Midbrain (tissue), 1 donor: ENCODE measurements at regions not wholly inside any gene's neighbourhood (a gene's known extent, or its start where the extent isn't known, plus 50 kb on each side); places are given as distances from the start of the nearest gene placed in this dataset.

ENCODE experiments used
- DNase-seq: peaks from one replicate; lab custom pipeline; 2025; lab: John Stamatoyannopoulos, UW

GRCh38 chr14:61847861-61848260 lies 85.6 kb downstream of the SNAPC1 start:
- no peak for DNase-seq

- no peak for DNase-seq
These were observed 92.7 kb downstream of the SNAPC1 start for GRCh38 chr14:61854898-61855297.

- no peak for DNase-seq
These were observed 98.2 kb downstream of the SNAPC1 start for GRCh38 chr14:61860294-61860918.

GRCh38 chr14:61861320-61861865 lies 99.2 kb downstream of the SNAPC1 start:
- DNase-seq, result no peak

- DNase-seq, result no peak
These were observed 102.2 kb downstream of the SNAPC1 start for GRCh38 chr14:61864329-61864898.

GRCh38 chr14:61866932-61867920 lies 105.0 kb downstream of the SNAPC1 start:
- DNase-seq, result no peak

- DNase-seq, result no peak
These were observed 106.6 kb downstream of the SNAPC1 start for GRCh38 chr14:61868846-61869245.

GRCh38 chr14:61870163-61870562 lies 107.9 kb downstream of the SNAPC1 start:
- DNase-seq, result no peak

- DNase-seq, result no peak
These were observed 110.2 kb downstream of the SNAPC1 start for GRCh38 chr14:61872452-61872851.

- DNase-seq, result no peak
These were observed 113.3 kb downstream of the SNAPC1 start for GRCh38 chr14:61875483-61875882.

GRCh38 chr14:61876362-61877034 lies 114.3 kb downstream of the SNAPC1 start:
- DNase-seq, result no peak

GRCh38 chr14:61877035-61877390 lies 114.8 kb downstream of the SNAPC1 start:
- no peak for DNase-seq

- DNase-seq, result no peak
These were observed 115.5 kb downstream of the SNAPC1 start for GRCh38 chr14:61877768-61878167.

GRCh38 chr14:61878931-61879330 lies 116.7 kb downstream of the SNAPC1 start:
- DNase-seq, result no peak

- DNase-seq, result no peak
These were observed 118.8 kb downstream of the SNAPC1 start for GRCh38 chr14:61881046-61881445.

- no peak for DNase-seq
These were observed 122.5 kb downstream of the SNAPC1 start for GRCh38 chr14:61884711-61885110.

GRCh38 chr14:61885203-61885961 lies 123.2 kb downstream of the SNAPC1 start:
- DNase-seq, result no peak

GRCh38 chr14:61887628-61888027 lies 125.4 kb downstream of the SNAPC1 start:
- no peak for DNase-seq

- no peak for DNase-seq
These were observed 127.7 kb downstream of the SNAPC1 start for GRCh38 chr14:61889914-61890351.

GRCh38 chr14:61891170-61891569 lies 128.9 kb downstream of the SNAPC1 start:
- no peak for DNase-seq

GRCh38 chr14:61891810-61892209 lies 129.6 kb downstream of the SNAPC1 start:
- no peak for DNase-seq
